ENCODE measurements at regions not wholly inside any gene's neighbourhood (a gene's known extent, or its start where the extent isn't known, plus 50 kb on each side); places are given as distances from the start of the nearest gene placed in this dataset.

- H3K27me3 ChIP-seq (replicated peaks; ENCODE audit: control insufficient read depth, insufficient read depth, low read length) = no peaks in the 10 kb centered on the region
- Mint-ChIP-seq H3K4me3 (ENCODE audit: unreplicated experiment) (no peak overlapping the region), H3K4me1 (ENCODE audit: low read depth, unreplicated experiment) (peaks cover 17% of the 10 kb centered on the region), H3K9me3 (ENCODE audit: unreplicated experiment) (peaks cover 10% of the 10 kb centered on the region), H3K36me3 (ENCODE audit: insufficient read depth, unreplicated experiment) (no peaks in the 10 kb centered on the region), H3K27ac (ENCODE audit: unreplicated experiment) (no peak overlapping the region), H3K27me3 (ENCODE audit: insufficient read depth, unreplicated experiment) (no peaks in the 10 kb centered on the region)
- intact Hi-C loops (cut with micrococcal nuclease; ENCODE audit: unreplicated experiment) = no loop called here
- DNase-seq = no peak
- H3K4me1 ChIP-seq = peaks cover 5% of the 10 kb centered on the region; the same call in 1 of the 2 replicates
- H3K36me3 ChIP-seq (ENCODE audit: control insufficient read depth, insufficient read depth, low read length) = no peaks in the 10 kb centered on the region
- H3K4me3 ChIP-seq (ENCODE audit: low read depth, low read length) = no peak overlapping the region
- no peak for TF ChIP-seq CTCF (IDR thresholded peaks at IDR 0.05; ENCODE audit: insufficient read depth in 1 of 2, low read depth in 1 of 2, low read length in 1 of 2, severe bottlenecking in 1 of 2, unreplicated experiment in 1 of 2)
- ChIA-PET POLR2A (no interaction called here), CTCF (no interaction called here)
- H3K9me3 ChIP-seq = no peaks in the 10 kb centered on the region
- no TSS peak for BruUV-seq (replicated peaks)
Measured at GRCh38 chr1:218531936-218532335, 186.8 kb downstream of the TGFB2 start.

GRCh38 chr1:218536296-218536986, 191.3 kb downstream of the TGFB2 start:
- H3K27ac Mint-ChIP-seq (ENCODE audit: unreplicated experiment) = no peak overlapping the region
- Histone ChIP-seq H3K4me3 (ENCODE audit: low read depth, low read length) (no peak overlapping the region), H3K27me3 (replicated peaks; ENCODE audit: control insufficient read depth, insufficient read depth, low read length) (no peaks in the 10 kb centered on the region), H3K36me3 (ENCODE audit: control insufficient read depth, insufficient read depth, low read length) (no peaks in the 10 kb centered on the region), H3K4me1 (no peaks in the 10 kb centered on the region; the same call in 1 of the 2 replicates), H3K9me3 (no peaks in the 10 kb centered on the region)
- POLR2A ChIA-PET = no interaction called here
- no peaks in the 10 kb centered on the region for H3K27me3 Mint-ChIP-seq (ENCODE audit: insufficient read depth, unreplicated experiment)
- CTCF ChIA-PET = interaction anchor here (0.6 kb wide), 1 partner anchor 240 kb away, joined by 3 read pairs; no protein-coding TSS in a partner anchor
- DNase-seq = no peak
- no TSS peak for BruUV-seq (replicated peaks)
- H3K36me3 Mint-ChIP-seq (ENCODE audit: insufficient read depth, unreplicated experiment) = no peaks in the 10 kb centered on the region
- H3K4me1 Mint-ChIP-seq (ENCODE audit: low read depth, unreplicated experiment) = no peaks in the 10 kb centered on the region
- intact Hi-C loops (cut with micrococcal nuclease; ENCODE audit: unreplicated experiment) = no loop called here
- no peaks in the 10 kb centered on the region for H3K9me3 Mint-ChIP-seq (ENCODE audit: unreplicated experiment)
- no peak overlapping the region for H3K4me3 Mint-ChIP-seq (ENCODE audit: unreplicated experiment)
- no peak for TF ChIP-seq CTCF (IDR thresholded peaks at IDR 0.05; ENCODE audit: insufficient read depth in 1 of 2, low read depth in 1 of 2, low read length in 1 of 2, severe bottlenecking in 1 of 2, unreplicated experiment in 1 of 2)

GRCh38 chr1:218537122-218537913, 192.2 kb downstream of the TGFB2 start:
- BruUV-seq (replicated peaks) = no TSS peak
- ChIA-PET POLR2A (no interaction called here), CTCF (no interaction called here)
- H3K36me3 ChIP-seq (ENCODE audit: control insufficient read depth, insufficient read depth, low read length) = no peaks in the 10 kb centered on the region
- no peak for TF ChIP-seq CTCF (IDR thresholded peaks at IDR 0.05; ENCODE audit: insufficient read depth in 1 of 2, low read depth in 1 of 2, low read length in 1 of 2, severe bottlenecking in 1 of 2, unreplicated experiment in 1 of 2)
- H3K27me3 ChIP-seq (replicated peaks; ENCODE audit: control insufficient read depth, insufficient read depth, low read length) = no peaks in the 10 kb centered on the region
- H3K36me3 Mint-ChIP-seq (ENCODE audit: insufficient read depth, unreplicated experiment) = no peaks in the 10 kb centered on the region
- DNase-seq = no peak
- no peaks in the 10 kb centered on the region for H3K4me1 Mint-ChIP-seq (ENCODE audit: low read depth, unreplicated experiment)
- intact Hi-C loops (cut with micrococcal nuclease; ENCODE audit: unreplicated experiment) = no loop called here
- no peaks in the 10 kb centered on the region for H3K9me3 Mint-ChIP-seq (ENCODE audit: unreplicated experiment)
- no peaks in the 10 kb centered on the region for H3K27me3 Mint-ChIP-seq (ENCODE audit: insufficient read depth, unreplicated experiment)
- no peak overlapping the region for H3K27ac Mint-ChIP-seq (ENCODE audit: unreplicated experiment)
- H3K4me1 ChIP-seq = no peaks in the 10 kb centered on the region
- no peak overlapping the region for H3K4me3 ChIP-seq (ENCODE audit: low read depth, low read length)
- no peaks in the 10 kb centered on the region for H3K9me3 ChIP-seq
- no peak overlapping the region for H3K4me3 Mint-ChIP-seq (ENCODE audit: unreplicated experiment)
